ENCODE measurements at regions not wholly inside any gene's neighbourhood (a gene's known extent, or its start where the extent isn't known, plus 50 kb on each side); places are given as distances from the start of the nearest gene placed in this dataset.

GRCh38 chr6:114605656-114606055 lies 262.8 kb upstream of the HS3ST5 start:
- no peaks in the 10 kb centered on the region for H3K4me1 ChIP-seq (replicated peaks in 1 of 2; ENCODE audit: control insufficient read depth in 2 of 2, insufficient read depth in 2 of 2, low read length in 2 of 2)
- no peak overlapping the region for H3K27ac ChIP-seq (ENCODE audit: extremely low read depth, low read depth, low read length)
- ATAC-seq, result no peak
- H3K9ac ChIP-seq (ENCODE audit: insufficient read depth in 1 of 2, low read depth in 2 of 2, low read length in 2 of 2), result no peak overlapping the region
- DNase-seq (ENCODE audit: extremely low read depth in 1 of 4, low spot score in 3 of 4), result no peak
- ChIA-PET POLR2A (no interaction called here), CTCF (ENCODE audit: low intra/inter-chr PET ratio) (no interaction called here)
- WGBS (ENCODE audit: insufficient coverage, low coverage, missing lambda C conversion rate), result 0% methylated on average over 3 of the region's 3 CpGs
- no peaks in the 10 kb centered on the region for H3K27me3 ChIP-seq (ENCODE audit: control insufficient read depth in 2 of 2, insufficient read depth in 2 of 2, low read length in 2 of 2)
- H3K79me2 ChIP-seq (ENCODE audit: control insufficient read depth, insufficient read depth, low read length), result no peaks in the 10 kb centered on the region
- no peak for TF ChIP-seq DACH1 (IDR thresholded peaks at IDR 0.05; ENCODE audit: partially characterized antibody)
- no peak for TF ChIP-seq JUN (IDR thresholded peaks at IDR 0.05; ENCODE audit: borderline replicate concordance, low read depth, low read length)
- TF ChIP-seq JUN (CRISPR knock-in tag; IDR thresholded peaks at IDR 0.05; ENCODE audit: borderline replicate concordance), result no peak
- TF ChIP-seq GTF2A2 (tag; IDR thresholded peaks at IDR 0.05), result no peak
- no peak for TF ChIP-seq JUND (IDR thresholded peaks at IDR 0.05; ENCODE audit: borderline replicate concordance, low read depth, low read length)
- TF ChIP-seq JUND (tag; IDR thresholded peaks at IDR 0.05; ENCODE audit: borderline replicate concordance, low read depth, low read length), result no peak
- no peak for TF ChIP-seq NFIX (CRISPR knock-in tag; IDR thresholded peaks at IDR 0.05; ENCODE audit: low read depth)
- no peak for TF ChIP-seq ARID3A (IDR thresholded peaks at IDR 0.05; ENCODE audit: borderline replicate concordance, low read depth, low read length)
- no peak for TF ChIP-seq SP2 (IDR thresholded peaks at IDR 0.05; ENCODE audit: extremely low read depth, low read depth, low read length, poor library complexity, severe bottlenecking)
- TF ChIP-seq ZNF324 (CRISPR knock-in tag; IDR thresholded peaks at IDR 0.05), result no peak
- TF ChIP-seq, protein P1, sequence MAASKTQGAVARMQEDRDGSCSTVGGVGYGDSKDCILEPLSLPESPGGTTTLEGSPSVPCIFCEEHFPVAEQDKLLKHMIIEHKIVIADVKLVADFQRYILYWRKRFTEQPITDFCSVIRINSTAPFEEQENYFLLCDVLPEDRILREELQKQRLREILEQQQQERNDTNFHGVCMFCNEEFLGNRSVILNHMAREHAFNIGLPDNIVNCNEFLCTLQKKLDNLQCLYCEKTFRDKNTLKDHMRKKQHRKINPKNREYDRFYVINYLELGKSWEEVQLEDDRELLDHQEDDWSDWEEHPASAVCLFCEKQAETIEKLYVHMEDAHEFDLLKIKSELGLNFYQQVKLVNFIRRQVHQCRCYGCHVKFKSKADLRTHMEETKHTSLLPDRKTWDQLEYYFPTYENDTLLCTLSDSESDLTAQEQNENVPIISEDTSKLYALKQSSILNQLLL (CRISPR knock-in tag; IDR thresholded peaks at IDR 0.05; ENCODE audit: borderline replicate concordance), result no peak
- TF ChIP-seq SIN3A (IDR thresholded peaks at IDR 0.05; ENCODE audit: borderline replicate concordance in 2 of 2, control insufficient read depth in 1 of 2, low read depth in 2 of 2, low read length in 2 of 2), result no peak
- no peak for TF ChIP-seq EHMT2 (IDR thresholded peaks at IDR 0.05)
- TF ChIP-seq HLTF (IDR thresholded peaks at IDR 0.05), result no peak
- TF ChIP-seq RBM17 (IDR thresholded peaks at IDR 0.05; ENCODE audit: borderline replicate concordance, low read depth, low read length), result no peak
- no peak for TF ChIP-seq ZKSCAN8 (CRISPR knock-in tag; IDR thresholded peaks at IDR 0.05)
- no peak for TF ChIP-seq ZNF57 (CRISPR knock-in tag; IDR thresholded peaks at IDR 0.05)
- no peaks in the 10 kb centered on the region for H4K20me1 ChIP-seq (replicated peaks; ENCODE audit: control insufficient read depth, insufficient read depth, low read length)
- no peak for FAIRE-seq
- in situ Hi-C loops (cut with MboI) (no loop called here), intact Hi-C loops (cut with micrococcal nuclease) (no loop called here)
- no peak overlapping the region for H3K4me2 ChIP-seq (ENCODE audit: insufficient read depth, low read length)
- no peaks in the 10 kb centered on the region for H3K9me3 ChIP-seq (replicated peaks; ENCODE audit: control insufficient read depth, insufficient read depth, low read depth, low read length)
- no peaks in the 10 kb centered on the region for H3K36me3 ChIP-seq (ENCODE audit: control insufficient read depth, insufficient read depth, low read length)
- H3K4me3 ChIP-seq, result no peak overlapping the region
- BruUV-seq (replicated peaks), result no TSS peak
- no peaks in the 10 kb centered on the region for H3K9me1 ChIP-seq (ENCODE audit: control insufficient read depth, insufficient read depth, low read length)
- no peak overlapping the region for H2AFZ ChIP-seq (ENCODE audit: low read depth, low read length)

All from K562 (cell line).